H7 (cell line): ENCODE measurements at regions not wholly inside any gene's neighbourhood (a gene's known extent, or its start where the extent isn't known, plus 50 kb on each side); places are given as distances from the start of the nearest gene placed in this dataset.

Experiments used
- DNase-seq: peaks from one replicate; pipeline ENCODE4 v3.0.0; 2012
- H3K27me3 ChIP-seq: 2 replicates; pipeline ENCODE4 v1.6.0; 2011; ENCODE audit warnings: mild to moderate bottlenecking, low read length; ENCODE audit not compliant: control insufficient read depth, insufficient read depth
- H3K36me3 ChIP-seq: replicated peaks from 2 replicates; pipeline ENCODE4 v1.5.1; 2011; ENCODE audit warnings: low read length; ENCODE audit not compliant: control insufficient read depth, insufficient read depth
- H3K4me3 ChIP-seq: 2 replicates; pipeline ENCODE4 v1.5.1; 2011; ENCODE audit warnings: low read depth, mild to moderate bottlenecking, control low read depth, low read length, moderate library complexity; ENCODE audit not compliant: insufficient read depth

- DNase-seq: no peak
- Histone ChIP-seq H3K36me3 (no peaks in the 10 kb centered on the region), H3K4me3 (no peak overlapping the region), H3K27me3 (no peaks in the 10 kb centered on the region)
Measured at GRCh38 chr6:147088861-147089260, 115.4 kb upstream of the STXBP5 start.

GRCh38 chr6:147095316-147095715, 108.9 kb upstream of the STXBP5 start:
- no peak for DNase-seq
- H3K27me3 ChIP-seq: no peaks in the 10 kb centered on the region

GRCh38 chr6:147099974-147100373, 104.2 kb upstream of the STXBP5 start:
- DNase-seq: no peak
- no peaks in the 10 kb centered on the region for H3K36me3 ChIP-seq
- no peaks in the 10 kb centered on the region for H3K27me3 ChIP-seq
- no peak overlapping the region for H3K4me3 ChIP-seq

More at GRCh38 chr6:147095316-147095715, 108.9 kb upstream of the STXBP5 start:
- Histone ChIP-seq H3K36me3 (no peaks in the 10 kb centered on the region), H3K4me3 (no peak overlapping the region)

GRCh38 chr6:147103007-147103406, 101.2 kb upstream of the STXBP5 start:
- Histone ChIP-seq H3K36me3 (no peaks in the 10 kb centered on the region), H3K27me3 (no peaks in the 10 kb centered on the region), H3K4me3 (no peak overlapping the region)
- DNase-seq: no peak

- Histone ChIP-seq H3K27me3 (no peaks in the 10 kb centered on the region), H3K36me3 (no peaks in the 10 kb centered on the region), H3K4me3 (no peak overlapping the region)
- no peak for DNase-seq
Measured at GRCh38 chr6:147103694-147104093, 100.5 kb upstream of the STXBP5 start.

- no peaks in the 10 kb centered on the region for H3K36me3 ChIP-seq
- DNase-seq: no peak
Measured at GRCh38 chr6:147105786-147106185, 98.4 kb upstream of the STXBP5 start.

GRCh38 chr6:147106759-147107401, 97.3 kb upstream of the STXBP5 start:
- no peak overlapping the region for H3K4me3 ChIP-seq
- no peaks in the 10 kb centered on the region for H3K27me3 ChIP-seq
- no peaks in the 10 kb centered on the region for H3K36me3 ChIP-seq
- DNase-seq: no peak

More at GRCh38 chr6:147105786-147106185, 98.4 kb upstream of the STXBP5 start:
- H3K4me3 ChIP-seq: no peak overlapping the region
- H3K27me3 ChIP-seq: no peaks in the 10 kb centered on the region

GRCh38 chr6:147108259-147108910, 95.8 kb upstream of the STXBP5 start:
- DNase-seq: no peak
- H3K27me3 ChIP-seq: no peaks in the 10 kb centered on the region
- H3K4me3 ChIP-seq: no peak overlapping the region
- no peaks in the 10 kb centered on the region for H3K36me3 ChIP-seq

GRCh38 chr6:147109707-147110106, 94.5 kb upstream of the STXBP5 start:
- Histone ChIP-seq H3K27me3 (no peaks in the 10 kb centered on the region), H3K4me3 (no peak overlapping the region)
- DNase-seq: no peak

GRCh38 chr6:147116056-147116455, 88.2 kb upstream of the STXBP5 start:
- no peak overlapping the region for H3K4me3 ChIP-seq
- H3K27me3 ChIP-seq: no peaks in the 10 kb centered on the region
- DNase-seq: no peak
- H3K36me3 ChIP-seq: no peaks in the 10 kb centered on the region

More at GRCh38 chr6:147109707-147110106, 94.5 kb upstream of the STXBP5 start:
- no peaks in the 10 kb centered on the region for H3K36me3 ChIP-seq

GRCh38 chr6:147117011-147117410, 87.2 kb upstream of the STXBP5 start:
- no peak overlapping the region for H3K4me3 ChIP-seq
- H3K27me3 ChIP-seq: no peaks in the 10 kb centered on the region
- H3K36me3 ChIP-seq: no peaks in the 10 kb centered on the region
- DNase-seq: no peak

GRCh38 chr6:147117580-147117979, 86.6 kb upstream of the STXBP5 start:
- H3K27me3 ChIP-seq: no peaks in the 10 kb centered on the region
- no peak for DNase-seq
- no peak overlapping the region for H3K4me3 ChIP-seq
- H3K36me3 ChIP-seq: no peaks in the 10 kb centered on the region

GRCh38 chr6:147119310-147119709, 84.9 kb upstream of the STXBP5 start:
- Histone ChIP-seq H3K4me3 (no peak overlapping the region), H3K27me3 (no peaks in the 10 kb centered on the region), H3K36me3 (no peaks in the 10 kb centered on the region)
- DNase-seq: no peak

GRCh38 chr6:147122823-147123222, 81.4 kb upstream of the STXBP5 start:
- no peak for DNase-seq
- Histone ChIP-seq H3K27me3 (no peaks in the 10 kb centered on the region), H3K36me3 (no peaks in the 10 kb centered on the region), H3K4me3 (no peak overlapping the region)

GRCh38 chr6:147126618-147127022, 77.6 kb upstream of the STXBP5 start:
- no peaks in the 10 kb centered on the region for H3K27me3 ChIP-seq
- DNase-seq: no peak
- H3K36me3 ChIP-seq: no peaks in the 10 kb centered on the region
- no peak overlapping the region for H3K4me3 ChIP-seq
